ENCODE measurements at regions not wholly inside any gene's neighbourhood (a gene's known extent, or its start where the extent isn't known, plus 50 kb on each side); places are given as distances from the start of the nearest gene placed in this dataset.

GRCh38 chr1:215479567-215479966 lies 87.5 kb upstream of the KCTD3 start:
- in situ Hi-C loops (cut with HindIII; ENCODE audit: low sequenced_read_pairs) = no loop called here
- no peak for TF ChIP-seq CTCF (IDR thresholded peaks at IDR 0.05; ENCODE audit: low read depth, low read length, missing control alignments)
- H3K4me3 ChIP-seq (ENCODE audit: low read depth, low read length) = no peak overlapping the region
- no peak for DNase-seq (ENCODE audit: low read depth)

GRCh38 chr1:215482079-215482478 lies 85.0 kb upstream of the KCTD3 start:
- DNase-seq (ENCODE audit: low read depth) = no peak
- no peak overlapping the region for H3K4me3 ChIP-seq (ENCODE audit: low read depth, low read length)
- TF ChIP-seq CTCF (IDR thresholded peaks at IDR 0.05; ENCODE audit: low read depth, low read length, missing control alignments) = no peak
- in situ Hi-C loops (cut with HindIII; ENCODE audit: low sequenced_read_pairs) = no loop called here

GRCh38 chr1:215484171-215484939 lies 82.7 kb upstream of the KCTD3 start:
- DNase-seq (ENCODE audit: low read depth) = no peak
- no peak for TF ChIP-seq CTCF (IDR thresholded peaks at IDR 0.05; ENCODE audit: low read depth, low read length, missing control alignments)
- in situ Hi-C loops (cut with HindIII; ENCODE audit: low sequenced_read_pairs) = no loop called here
- H3K4me3 ChIP-seq (ENCODE audit: low read depth, low read length) = no peak overlapping the region

- H3K4me3 ChIP-seq (ENCODE audit: low read depth, low read length) = no peak overlapping the region
- no peak for TF ChIP-seq CTCF (IDR thresholded peaks at IDR 0.05; ENCODE audit: low read depth, low read length, missing control alignments)
- in situ Hi-C loops (cut with HindIII; ENCODE audit: low sequenced_read_pairs) = no loop called here
- DNase-seq (ENCODE audit: low read depth) = no peak
These were observed 79.6 kb upstream of the KCTD3 start for GRCh38 chr1:215487466-215487865.

- no peak overlapping the region for H3K4me3 ChIP-seq (ENCODE audit: low read depth, low read length)
- in situ Hi-C loops (cut with HindIII; ENCODE audit: low sequenced_read_pairs) = no loop called here
- no peak for DNase-seq (ENCODE audit: low read depth)
- TF ChIP-seq CTCF (IDR thresholded peaks at IDR 0.05; ENCODE audit: low read depth, low read length, missing control alignments) = no peak
These were observed 78.3 kb upstream of the KCTD3 start for GRCh38 chr1:215488850-215489249.

GRCh38 chr1:215489771-215490565 lies 77.1 kb upstream of the KCTD3 start:
- no peak for DNase-seq (ENCODE audit: low read depth)
- no peak for TF ChIP-seq CTCF (IDR thresholded peaks at IDR 0.05; ENCODE audit: low read depth, low read length, missing control alignments)
- no peak overlapping the region for H3K4me3 ChIP-seq (ENCODE audit: low read depth, low read length)
- in situ Hi-C loops (cut with HindIII; ENCODE audit: low sequenced_read_pairs) = no loop called here

Data from astrocyte of the cerebellum (primary cell).